Mesenchymal stem cell (in vitro differentiated cells and primary cell): ENCODE measurements at regions not wholly inside any gene's neighbourhood (a gene's known extent, or its start where the extent isn't known, plus 50 kb on each side); places are given as distances from the start of the nearest gene placed in this dataset.

Experiments
- DNase-seq: peaks from one replicate; pipeline ENCODE4 v3.0.0-alpha.2; 2013
- H2AFZ ChIP-seq: one replicate; pipeline ENCODE4 v1.6.1; 2013; ENCODE audit warnings: low read depth, mild to moderate bottlenecking, control low read depth, inconsistent platforms, low read length, moderate library complexity
- H2AK5ac ChIP-seq: 2 replicates; pipeline ENCODE4 v1.6.1; 2013; ENCODE audit warnings: low read length, moderate library complexity, mild to moderate bottlenecking, inconsistent platforms; ENCODE audit not compliant: severe bottlenecking
- H2BK120ac ChIP-seq: one replicate; pipeline ENCODE4 v1.6.1; 2013; ENCODE audit warnings: low read depth, mild to moderate bottlenecking, inconsistent platforms, low read length, moderate library complexity
- H2BK12ac ChIP-seq, 2 experiments: one replicate each; pipeline ENCODE4 v1.6.1; 2013; ENCODE audit warnings: inconsistent platforms in 2 of 2, low read length in 2 of 2, mild to moderate bottlenecking in 2 of 2, moderate library complexity in 2 of 2, control low read depth in 1 of 2
- H2BK15ac ChIP-seq: one replicate; pipeline ENCODE4 v1.6.1; 2013; ENCODE audit warnings: mild to moderate bottlenecking, low read depth, inconsistent platforms; ENCODE audit not compliant: poor library complexity, severe bottlenecking
- H2BK5ac ChIP-seq: 2 replicates; pipeline ENCODE4 v1.6.1; 2013; ENCODE audit warnings: low read depth, mild to moderate bottlenecking, low read length, control low read depth, inconsistent platforms; ENCODE audit not compliant: poor library complexity, severe bottlenecking
- H3K14ac ChIP-seq, 2 experiments: one replicate each; pipeline ENCODE4 v1.6.1; 2013; ENCODE audit warnings: inconsistent platforms in 2 of 2, low read length in 2 of 2, control low read depth in 1 of 2, mild to moderate bottlenecking in 1 of 2, moderate library complexity in 1 of 2
- H3K18ac ChIP-seq, 2 experiments: one replicate each; pipeline ENCODE4 v1.6.1; 2013; ENCODE audit warnings: inconsistent platforms in 2 of 2, low read length in 2 of 2, control low read depth in 1 of 2, low read depth in 1 of 2, mild to moderate bottlenecking in 1 of 2
- H3K23ac ChIP-seq, 2 experiments: one replicate each; pipeline ENCODE4 v1.6.1; 2013; ENCODE audit warnings: inconsistent platforms in 2 of 2, low read length in 2 of 2, mild to moderate bottlenecking in 2 of 2, moderate library complexity in 2 of 2, control low read depth in 1 of 2
- H3K27ac ChIP-seq: 2 replicates; pipeline ENCODE4 v1.5.1; 2013; ENCODE audit warnings: mild to moderate bottlenecking, moderate library complexity, low read length, control low read depth, inconsistent platforms; ENCODE audit not compliant: poor library complexity, severe bottlenecking
- H3K27me3 ChIP-seq, 2 experiments: 2 replicates each; pipeline versions ENCODE4 v1.6.1 to v1.7.0; 2013; ENCODE audit warnings: low read length in 2 of 2, mild to moderate bottlenecking in 2 of 2, moderate library complexity in 2 of 2, control low read depth in 1 of 2, inconsistent platforms in 1 of 2; ENCODE audit not compliant: control insufficient read depth in 1 of 2, insufficient read depth in 1 of 2
- H3K36me3 ChIP-seq, 2 experiments: 2 replicates each; pipeline versions ENCODE4 v1.6.1 to v1.7.0; 2013; ENCODE audit warnings: low read length in 2 of 2, control low read depth in 1 of 2, inconsistent platforms in 1 of 2, low read depth in 1 of 2, mild to moderate bottlenecking in 1 of 2; ENCODE audit not compliant: insufficient read depth in 2 of 2, control insufficient read depth in 1 of 2
- H3K4ac ChIP-seq, 2 experiments: one replicate each; pipeline ENCODE4 v1.6.1; 2013; ENCODE audit warnings: inconsistent platforms in 2 of 2, low read length in 2 of 2, mild to moderate bottlenecking in 2 of 2, moderate library complexity in 2 of 2, control low read depth in 1 of 2, low read depth in 1 of 2
- H3K4me1 ChIP-seq: 2 replicates; pipeline ENCODE4 v1.6.1; 2013; ENCODE audit warnings: low read depth, low read length, control low read depth; ENCODE audit not compliant: control insufficient read depth, insufficient read depth
- H3K4me2 ChIP-seq: 2 replicates; pipeline ENCODE4 v1.6.1; 2013; ENCODE audit warnings: low read length, mild to moderate bottlenecking, inconsistent platforms; ENCODE audit not compliant: poor library complexity, severe bottlenecking
- H3K4me3 ChIP-seq, 2 experiments: 2 replicates each; pipeline versions ENCODE4 v1.5.1 to v1.7.0; 2013; ENCODE audit warnings: low read length in 2 of 2, mild to moderate bottlenecking in 2 of 2, control low read depth in 1 of 2, low read depth in 1 of 2; ENCODE audit not compliant: insufficient read depth in 1 of 2
- H3K79me1 ChIP-seq: replicated peaks from 2 replicates; pipeline ENCODE4 v1.6.1; 2013; ENCODE audit warnings: mild to moderate bottlenecking, control low read depth, low read length, inconsistent platforms; ENCODE audit not compliant: poor library complexity, severe bottlenecking
- H3K9ac ChIP-seq: 2 replicates; pipeline ENCODE4 v1.7.0; 2013; ENCODE audit warnings: mild to moderate bottlenecking, low read length, moderate library complexity
- H3K9me3 ChIP-seq: 2 replicates; pipeline ENCODE4 v1.7.0; 2013; ENCODE audit warnings: mild to moderate bottlenecking, low read length; ENCODE audit not compliant: control insufficient read depth
- H4K8ac ChIP-seq: one replicate; pipeline ENCODE4 v1.6.1; 2013; ENCODE audit warnings: inconsistent platforms, mild to moderate bottlenecking, low read length, moderate library complexity
- H4K91ac ChIP-seq: one replicate; pipeline ENCODE4 v1.6.1; 2013; ENCODE audit warnings: mild to moderate bottlenecking, low read length, inconsistent platforms
- WGBS: methylation state at CpG from one replicate; pipeline ENCODE4 v1.1.7; 2013; ENCODE audit warnings: mixed read lengths; 5-methylcytosine and 5-hydroxymethylcytosine counted together

GRCh38 chr18:61209801-61210200 is 123.4 kb upstream of the CDH20 start:
- no peaks in the 10 kb centered on the region for H3K79me1 ChIP-seq
- H3K23ac ChIP-seq, result no peak overlapping the region
- H3K4me3 ChIP-seq, result no peak overlapping the region
- no peak overlapping the region for H2AK5ac ChIP-seq
- DNase-seq, result no peak
- H3K14ac ChIP-seq, result no peak overlapping the region
- H3K9ac ChIP-seq, result no peak overlapping the region
- H3K36me3 ChIP-seq, result no peaks in the 10 kb centered on the region
- no peak overlapping the region for H2BK120ac ChIP-seq
- no peak overlapping the region for H2AFZ ChIP-seq
- 77% methylated on average over 5 of the region's 5 CpGs for WGBS
- no peak overlapping the region for H3K18ac ChIP-seq
- H2BK12ac ChIP-seq, result no peak overlapping the region
- no peak overlapping the region for H2BK5ac ChIP-seq
- H3K27ac ChIP-seq, result no peak overlapping the region
- no peak overlapping the region for H4K8ac ChIP-seq
- no peaks in the 10 kb centered on the region for H3K9me3 ChIP-seq
- H3K4me2 ChIP-seq, result no peak overlapping the region
- H4K91ac ChIP-seq, result no peak overlapping the region
- no peak overlapping the region for H2BK15ac ChIP-seq
- H3K4ac ChIP-seq, result no peak overlapping the region
- H3K27me3 ChIP-seq, result no peaks in the 10 kb centered on the region
- H3K4me1 ChIP-seq, result peaks cover 2% of the 10 kb centered on the region

GRCh38 chr18:61216051-61216450 is 117.2 kb upstream of the CDH20 start:
- H3K9ac ChIP-seq, result no peak overlapping the region
- no peak overlapping the region for H3K4ac ChIP-seq
- no peak overlapping the region for H4K8ac ChIP-seq
- H3K18ac ChIP-seq, result no peak overlapping the region
- no peaks in the 10 kb centered on the region for H3K4me1 ChIP-seq
- no peaks in the 10 kb centered on the region for H3K27me3 ChIP-seq
- no peak for DNase-seq
- no peak overlapping the region for H3K27ac ChIP-seq
- 79% methylated on average over 5 of the region's 6 CpGs for WGBS
- no peak overlapping the region for H2BK120ac ChIP-seq
- no peaks in the 10 kb centered on the region for H3K36me3 ChIP-seq
- H2BK15ac ChIP-seq, result no peak overlapping the region
- no peak overlapping the region for H2AK5ac ChIP-seq
- no peak overlapping the region for H3K4me2 ChIP-seq
- H3K14ac ChIP-seq, result no peak overlapping the region
- no peak overlapping the region for H3K23ac ChIP-seq
- H4K91ac ChIP-seq, result no peak overlapping the region
- H3K79me1 ChIP-seq, result no peaks in the 10 kb centered on the region
- no peak overlapping the region for H2AFZ ChIP-seq
- no peaks in the 10 kb centered on the region for H3K9me3 ChIP-seq
- no peak overlapping the region for H2BK5ac ChIP-seq
- no peak overlapping the region for H2BK12ac ChIP-seq
- H3K4me3 ChIP-seq, result no peak overlapping the region

DNA sequence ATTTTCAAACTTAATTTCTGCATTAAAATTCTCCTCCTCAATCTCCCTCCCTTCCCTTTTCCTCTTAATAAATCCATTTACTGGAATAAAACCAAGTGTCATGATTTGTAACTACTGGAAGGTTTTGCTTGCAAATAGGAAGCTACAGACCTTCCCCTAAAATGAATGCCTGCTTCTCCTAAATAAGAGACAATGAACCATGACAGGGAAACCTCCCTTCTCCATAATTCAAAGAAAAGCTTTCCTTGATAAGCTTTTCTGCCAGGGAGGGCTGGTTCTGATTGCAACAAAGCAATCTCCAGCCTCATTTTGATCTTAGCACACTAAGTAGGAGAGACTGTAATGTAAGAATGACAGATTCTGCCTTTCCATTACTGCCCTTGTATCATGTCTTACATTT is 111.0 kb upstream of the CDH20 start:
- H3K9ac ChIP-seq, result no peak overlapping the region
- no peak for DNase-seq
- H3K14ac ChIP-seq, result no peak overlapping the region
- H3K27ac ChIP-seq, result no peak overlapping the region
- no peak overlapping the region for H3K4me3 ChIP-seq
- H3K79me1 ChIP-seq, result no peaks in the 10 kb centered on the region
- no peak overlapping the region for H2BK15ac ChIP-seq
- H2AK5ac ChIP-seq, result no peak overlapping the region
- no peak overlapping the region for H2BK5ac ChIP-seq
- no peaks in the 10 kb centered on the region for H3K27me3 ChIP-seq
- H4K91ac ChIP-seq, result no peak overlapping the region
- H3K23ac ChIP-seq, result no peak overlapping the region
- no peak overlapping the region for H3K4ac ChIP-seq
- no peak overlapping the region for H2BK120ac ChIP-seq
- no peak overlapping the region for H3K4me2 ChIP-seq
- H2AFZ ChIP-seq, result no peak overlapping the region
- no peaks in the 10 kb centered on the region for H3K9me3 ChIP-seq
- no peak overlapping the region for H4K8ac ChIP-seq
- H3K18ac ChIP-seq, result no peak overlapping the region
- H3K4me1 ChIP-seq, result no peaks in the 10 kb centered on the region
- no peak overlapping the region for H2BK12ac ChIP-seq
- no peaks in the 10 kb centered on the region for H3K36me3 ChIP-seq

DNA sequence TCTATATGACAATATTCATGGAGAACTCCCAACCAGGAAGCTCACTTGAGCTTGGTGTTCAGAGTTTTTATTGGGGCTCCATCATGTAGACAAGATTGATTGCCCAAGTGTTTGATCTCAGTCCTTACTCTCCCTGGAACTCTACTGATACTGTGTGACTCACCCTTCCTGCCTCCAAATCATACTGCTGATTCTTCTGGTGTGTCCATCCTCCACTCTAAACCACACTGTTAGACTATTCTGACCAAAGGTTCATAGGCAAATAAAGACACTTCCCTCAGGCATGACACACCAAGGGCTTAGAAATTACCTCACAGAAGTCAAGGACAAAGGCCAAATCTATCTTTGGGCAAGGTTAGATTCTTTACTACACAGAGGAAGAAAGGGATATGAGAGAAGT is 107.9 kb upstream of the CDH20 start:
- no peak overlapping the region for H2AK5ac ChIP-seq
- no peaks in the 10 kb centered on the region for H3K4me1 ChIP-seq
- no peak for DNase-seq
- H2BK120ac ChIP-seq, result no peak overlapping the region
- no peak overlapping the region for H2BK5ac ChIP-seq
- no peak overlapping the region for H3K4ac ChIP-seq
- H3K27ac ChIP-seq, result no peak overlapping the region
- H4K8ac ChIP-seq, result no peak overlapping the region
- H3K4me2 ChIP-seq, result no peak overlapping the region
- H3K18ac ChIP-seq, result no peak overlapping the region
- H2BK15ac ChIP-seq, result no peak overlapping the region
- H3K36me3 ChIP-seq, result no peaks in the 10 kb centered on the region
- H3K79me1 ChIP-seq, result no peaks in the 10 kb centered on the region
- no peaks in the 10 kb centered on the region for H3K27me3 ChIP-seq
- H3K4me3 ChIP-seq, result no peak overlapping the region
- no peak overlapping the region for H3K14ac ChIP-seq
- H3K9me3 ChIP-seq, result no peaks in the 10 kb centered on the region
- H3K9ac ChIP-seq, result no peak overlapping the region
- no peak overlapping the region for H2BK12ac ChIP-seq
- no peak overlapping the region for H4K91ac ChIP-seq
- no peak overlapping the region for H3K23ac ChIP-seq
- no peak overlapping the region for H2AFZ ChIP-seq
